GM12865 (cell line): ENCODE measurements at regions not wholly inside any gene's neighbourhood (a gene's known extent, or its start where the extent isn't known, plus 50 kb on each side); places are given as distances from the start of the nearest gene placed in this dataset.

Source experiments
- DNase-seq: peaks from one replicate; pipeline ENCODE4 v3.0.0; 2010; ENCODE audit warnings: low read depth
- H3K4me3 ChIP-seq: 2 replicates; pipeline ENCODE4 v1.5.1; 2011; ENCODE audit warnings: mild to moderate bottlenecking, low read depth, low read length, control low read depth
- TF ChIP-seq, protein P1 (sequence below): IDR thresholded peaks from 2 replicates; pipeline ENCODE4 v1.5.1; 2011; ENCODE audit warnings: low read length, control low read depth, low read depth, inconsistent platforms; ENCODE audit not compliant: insufficient read depth; ENCODE audit errors: missing control alignments

- DNase-seq: no peak
- TF ChIP-seq, protein P1, sequence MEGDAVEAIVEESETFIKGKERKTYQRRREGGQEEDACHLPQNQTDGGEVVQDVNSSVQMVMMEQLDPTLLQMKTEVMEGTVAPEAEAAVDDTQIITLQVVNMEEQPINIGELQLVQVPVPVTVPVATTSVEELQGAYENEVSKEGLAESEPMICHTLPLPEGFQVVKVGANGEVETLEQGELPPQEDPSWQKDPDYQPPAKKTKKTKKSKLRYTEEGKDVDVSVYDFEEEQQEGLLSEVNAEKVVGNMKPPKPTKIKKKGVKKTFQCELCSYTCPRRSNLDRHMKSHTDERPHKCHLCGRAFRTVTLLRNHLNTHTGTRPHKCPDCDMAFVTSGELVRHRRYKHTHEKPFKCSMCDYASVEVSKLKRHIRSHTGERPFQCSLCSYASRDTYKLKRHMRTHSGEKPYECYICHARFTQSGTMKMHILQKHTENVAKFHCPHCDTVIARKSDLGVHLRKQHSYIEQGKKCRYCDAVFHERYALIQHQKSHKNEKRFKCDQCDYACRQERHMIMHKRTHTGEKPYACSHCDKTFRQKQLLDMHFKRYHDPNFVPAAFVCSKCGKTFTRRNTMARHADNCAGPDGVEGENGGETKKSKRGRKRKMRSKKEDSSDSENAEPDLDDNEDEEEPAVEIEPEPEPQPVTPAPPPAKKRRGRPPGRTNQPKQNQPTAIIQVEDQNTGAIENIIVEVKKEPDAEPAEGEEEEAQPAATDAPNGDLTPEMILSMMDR: no peak
- H3K4me3 ChIP-seq: no peak overlapping the region
These were observed 491.3 kb downstream of the GLRX3 start for GRCh38 chr10:130627346-130628045.

DNA sequence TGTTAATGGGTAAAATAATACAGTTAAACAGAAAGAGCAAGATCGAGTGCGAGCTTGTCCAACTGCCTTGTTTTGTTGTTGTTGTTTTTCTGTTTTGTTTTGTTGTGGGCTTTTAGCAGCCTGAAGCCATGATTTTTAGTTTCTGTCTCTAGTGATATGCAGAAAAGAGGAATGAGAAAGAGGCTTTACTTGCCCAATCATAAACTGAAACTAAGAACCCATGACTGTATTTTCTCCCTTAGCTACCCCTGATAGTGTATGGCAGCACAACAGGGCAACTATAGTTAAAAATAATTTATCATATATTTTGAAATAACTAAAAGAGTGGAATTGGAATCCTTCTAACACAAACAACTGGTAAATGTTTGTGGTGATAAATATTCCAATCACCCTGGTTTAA, 493.9 kb downstream of the GLRX3 start:
- no peak overlapping the region for H3K4me3 ChIP-seq
- no peak for DNase-seq
- TF ChIP-seq, protein P1: no peak

- TF ChIP-seq, protein P1: no peak
- DNase-seq: no peak
- no peak overlapping the region for H3K4me3 ChIP-seq
These were observed 495.2 kb downstream of the GLRX3 start for GRCh38 chr10:130631142-130632096.

GRCh38 chr10:130634816-130635215, 498.6 kb downstream of the GLRX3 start:
- TF ChIP-seq, protein P1: no peak
- DNase-seq: no peak
- H3K4me3 ChIP-seq: no peak overlapping the region

DNA sequence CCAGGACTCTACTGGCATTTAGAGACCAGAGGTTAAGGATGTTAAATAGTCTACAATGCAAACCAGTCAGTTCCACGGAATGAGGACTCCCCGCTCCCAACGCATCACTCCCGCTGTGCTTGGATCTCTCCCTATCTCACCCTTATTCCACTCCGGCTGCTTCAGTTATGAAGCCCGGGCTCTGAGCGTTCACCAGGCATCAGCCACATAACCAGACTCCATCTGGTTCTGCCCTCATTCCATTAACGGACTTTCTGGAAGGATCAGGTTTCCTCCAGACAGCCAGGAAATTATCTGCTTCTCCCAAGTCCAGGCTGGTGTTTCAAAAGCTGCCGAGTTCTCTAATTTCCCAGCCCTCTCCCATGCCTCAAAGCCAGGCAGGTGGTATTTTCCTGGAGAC, 499.3 kb downstream of the GLRX3 start:
- H3K4me3 ChIP-seq: no peak overlapping the region
- TF ChIP-seq, protein P1: no peak
- DNase-seq: no peak

- DNase-seq: no peak
- no peak overlapping the region for H3K4me3 ChIP-seq
- TF ChIP-seq, protein P1: no peak
These were observed 500.2 kb downstream of the GLRX3 start for GRCh38 chr10:130636313-130636930.
